ENCODE measurements at regions not wholly inside any gene's neighbourhood (a gene's known extent, or its start where the extent isn't known, plus 50 kb on each side); places are given as distances from the start of the nearest gene placed in this dataset.

GRCh38 chr1:101451888-101452287 lies 215.1 kb downstream of the S1PR1 start:
- Mint-ChIP-seq H3K36me3 (ENCODE audit: low read depth) (peaks cover 6% of the 10 kb centered on the region), H3K27ac (peak overlapping the region; percentile 21), H3K9me3 (ENCODE audit: low read depth) (no peaks in the 10 kb centered on the region), H3K4me1 (peaks cover 39% of the 10 kb centered on the region), H3K4me3 (no peak overlapping the region), H3K27me3 (peaks cover 13% of the 10 kb centered on the region)
- intact Hi-C loops (cut with DNase I, micrococcal nuclease): loop anchor here (2.0 to 5.0 kb wide), 5 partner anchors 40 to 555 kb away; partner anchors contain the start of gene SLC30A7 (in 1 of the 2)
- peak; percentile 94 for ATAC-seq
- ChIA-PET CTCF (interaction anchor here (0.6 to 1.6 kb wide), 3 partner anchors 16 to 74 kb away, joined by 3 read pairs; no protein-coding TSS in a partner anchor), POLR2A (no interaction called here)
- DNase-seq: peak; percentile 49

GRCh38 chr1:101452825-101453224 lies 216.0 kb downstream of the S1PR1 start:
- CTCF ChIA-PET: interaction anchor here (0.6 to 1.6 kb wide), 9 partner anchors 12 to 1064 kb away, joined by 3 to 5 read pairs (median 3); no protein-coding TSS in a partner anchor
- Mint-ChIP-seq H3K27me3 (peaks cover 8% of the 10 kb centered on the region), H3K36me3 (ENCODE audit: low read depth) (peaks cover 6% of the 10 kb centered on the region), H3K9me3 (ENCODE audit: low read depth) (no peaks in the 10 kb centered on the region), H3K4me1 (peaks cover 39% of the 10 kb centered on the region), H3K27ac (no peak overlapping the region), H3K4me3 (no peak overlapping the region)
- ATAC-seq (no peak), DNase-seq (no peak)
- POLR2A ChIA-PET: no interaction called here
- intact Hi-C loops (cut with DNase I, micrococcal nuclease): loop anchor here (2.0 to 5.0 kb wide), 5 partner anchors 41 to 556 kb away; partner anchors contain the start of gene SLC30A7 (in 1 of the 2)

- H3K36me3 Mint-ChIP-seq (ENCODE audit: low read depth): peaks cover 6% of the 10 kb centered on the region
- peak; percentile 17 for ATAC-seq
- H3K4me1 Mint-ChIP-seq: peaks cover 37% of the 10 kb centered on the region
- H3K27ac Mint-ChIP-seq: peak overlapping the region; percentile 48
- POLR2A ChIA-PET: no interaction called here
- no peak overlapping the region for H3K4me3 Mint-ChIP-seq
- CTCF ChIA-PET: interaction anchor here (0.6 to 1.6 kb wide), 7 partner anchors 20 to 847 kb away, joined by 3 to 5 read pairs (median 4); no protein-coding TSS in a partner anchor
- DNase-seq: no peak
- peaks cover 8% of the 10 kb centered on the region for H3K27me3 Mint-ChIP-seq
- intact Hi-C loops (cut with DNase I, micrococcal nuclease): loop anchor here (2.0 to 5.0 kb wide), 5 partner anchors 42 to 557 kb away; partner anchors contain the start of gene SLC30A7 (in 1 of the 2)
- no peaks in the 10 kb centered on the region for H3K9me3 Mint-ChIP-seq (ENCODE audit: low read depth)
Measured at GRCh38 chr1:101453844-101454243, 217.0 kb downstream of the S1PR1 start.

- ATAC-seq (no peak), DNase-seq (no peak)
- intact Hi-C loops (cut with DNase I, micrococcal nuclease): no loop called here
- peaks cover 6% of the 10 kb centered on the region for H3K36me3 Mint-ChIP-seq (ENCODE audit: low read depth)
- no peaks in the 10 kb centered on the region for H3K9me3 Mint-ChIP-seq (ENCODE audit: low read depth)
- CTCF ChIA-PET: interaction anchor here (0.7 to 1.3 kb wide), 7 partner anchors 11 to 833 kb away, joined by 3 to 5 read pairs (median 4); no protein-coding TSS in a partner anchor
- no peak overlapping the region for H3K4me3 Mint-ChIP-seq
- H3K27me3 Mint-ChIP-seq: peaks cover 4% of the 10 kb centered on the region
- POLR2A ChIA-PET: interaction anchor here (0.6 kb wide), 1 partner anchor 221 kb away, joined by 3 read pairs; no protein-coding TSS in a partner anchor
- H3K27ac Mint-ChIP-seq: no peak overlapping the region
- peaks cover 36% of the 10 kb centered on the region for H3K4me1 Mint-ChIP-seq
Measured at GRCh38 chr1:101455166-101455565, 218.3 kb downstream of the S1PR1 start.

- no peak for ATAC-seq
- Mint-ChIP-seq H3K27ac (no peak overlapping the region), H3K36me3 (ENCODE audit: low read depth) (no peaks in the 10 kb centered on the region), H3K4me3 (no peak overlapping the region), H3K9me3 (ENCODE audit: low read depth) (no peaks in the 10 kb centered on the region), H3K4me1 (no peaks in the 10 kb centered on the region), H3K27me3 (peaks cover 4% of the 10 kb centered on the region)
- intact Hi-C loops (cut with DNase I, micrococcal nuclease): no loop called here
- no peak for DNase-seq
- POLR2A ChIA-PET: no interaction called here
- CTCF ChIA-PET: interaction anchor here (2.1 kb wide), 1 partner anchor 13 kb away, joined by 4 read pairs; no protein-coding TSS in a partner anchor
Measured at GRCh38 chr1:101460739-101461138, 223.9 kb downstream of the S1PR1 start.

GRCh38 chr1:101463195-101463594 lies 226.4 kb downstream of the S1PR1 start:
- Mint-ChIP-seq H3K36me3 (ENCODE audit: low read depth) (no peaks in the 10 kb centered on the region), H3K27ac (no peak overlapping the region), H3K9me3 (ENCODE audit: low read depth) (no peaks in the 10 kb centered on the region), H3K4me3 (no peak overlapping the region), H3K4me1 (no peaks in the 10 kb centered on the region), H3K27me3 (no peaks in the 10 kb centered on the region)
- ChIA-PET CTCF (interaction anchor here (2.3 kb wide), 1 partner anchor 11 kb away, joined by 8 read pairs; no protein-coding TSS in a partner anchor), POLR2A (no interaction called here)
- intact Hi-C loops (cut with DNase I, micrococcal nuclease): no loop called here
- DNase-seq: no peak
- no peak for ATAC-seq

GRCh38 chr1:101465941-101466340 lies 229.1 kb downstream of the S1PR1 start:
- ChIA-PET CTCF (interaction anchor here (0.6 to 2.5 kb wide), 3 partner anchors 9 to 54 kb away, joined by 3 to 10 read pairs (median 3); no protein-coding TSS in a partner anchor), POLR2A (no interaction called here)
- peaks cover 3% of the 10 kb centered on the region for H3K9me3 Mint-ChIP-seq (ENCODE audit: low read depth)
- no peaks in the 10 kb centered on the region for H3K36me3 Mint-ChIP-seq (ENCODE audit: low read depth)
- no peak overlapping the region for H3K27ac Mint-ChIP-seq
- DNase-seq (no peak), ATAC-seq (no peak)
- no peak overlapping the region for H3K4me3 Mint-ChIP-seq
- no peaks in the 10 kb centered on the region for H3K4me1 Mint-ChIP-seq
- H3K27me3 Mint-ChIP-seq: no peaks in the 10 kb centered on the region
- intact Hi-C loops (cut with DNase I, micrococcal nuclease): no loop called here

- POLR2A ChIA-PET: no interaction called here
- CTCF ChIA-PET: interaction anchor here (0.6 to 2.3 kb wide), 18 partner anchors 9 to 130 kb away, joined by 3 to 11 read pairs (median 4); no protein-coding TSS in a partner anchor
- peaks cover 18% of the 10 kb centered on the region for H3K9me3 Mint-ChIP-seq (ENCODE audit: low read depth)
Measured at GRCh38 chr1:101474039-101474665, 237.3 kb downstream of the S1PR1 start.

GRCh38 chr1:101476541-101476940 lies 239.7 kb downstream of the S1PR1 start:
- no peaks in the 10 kb centered on the region for H3K27me3 Mint-ChIP-seq
- ChIA-PET POLR2A (no interaction called here), CTCF (interaction anchor here (0.9 to 1.5 kb wide), 2 partner anchors 30 to 44 kb away, joined by 3 to 4 read pairs; no protein-coding TSS in a partner anchor)
- peaks cover 12% of the 10 kb centered on the region for H3K9me3 Mint-ChIP-seq (ENCODE audit: low read depth)
- DNase-seq (no peak), ATAC-seq (no peak)
- intact Hi-C loops (cut with DNase I, micrococcal nuclease): no loop called here
- no peak overlapping the region for H3K27ac Mint-ChIP-seq
- peaks cover 8% of the 10 kb centered on the region for H3K36me3 Mint-ChIP-seq (ENCODE audit: low read depth)
- no peak overlapping the region for H3K4me3 Mint-ChIP-seq
- H3K4me1 Mint-ChIP-seq: no peaks in the 10 kb centered on the region

More at GRCh38 chr1:101474039-101474665, 237.3 kb downstream of the S1PR1 start:
- peaks cover 9% of the 10 kb centered on the region for H3K36me3 Mint-ChIP-seq (ENCODE audit: low read depth)
- H3K27ac Mint-ChIP-seq: no peak overlapping the region
- H3K27me3 Mint-ChIP-seq: no peaks in the 10 kb centered on the region
- no peak overlapping the region for H3K4me3 Mint-ChIP-seq
- ATAC-seq (peak; percentile 53), DNase-seq (no peak)
- no peaks in the 10 kb centered on the region for H3K4me1 Mint-ChIP-seq
- intact Hi-C loops (cut with DNase I, micrococcal nuclease): no loop called here

- intact Hi-C loops (cut with DNase I, micrococcal nuclease): no loop called here
- no peaks in the 10 kb centered on the region for H3K4me1 Mint-ChIP-seq
- H3K36me3 Mint-ChIP-seq (ENCODE audit: low read depth): no peaks in the 10 kb centered on the region
- no peak overlapping the region for H3K27ac Mint-ChIP-seq
- H3K27me3 Mint-ChIP-seq: no peaks in the 10 kb centered on the region
- H3K4me3 Mint-ChIP-seq: no peak overlapping the region
- ATAC-seq (no peak), DNase-seq (no peak)
- ChIA-PET POLR2A (no interaction called here), CTCF (no interaction called here)
- H3K9me3 Mint-ChIP-seq (ENCODE audit: low read depth): no peaks in the 10 kb centered on the region
Measured at GRCh38 chr1:101479945-101480344, 243.1 kb downstream of the S1PR1 start.

GRCh38 chr1:101482306-101482705 lies 245.5 kb downstream of the S1PR1 start:
- ChIA-PET POLR2A (interaction anchor here (0.6 kb wide), 1 partner anchor 81 kb away, joined by 3 read pairs; no protein-coding TSS in a partner anchor), CTCF (interaction anchor here (0.5 to 1.4 kb wide), 3 partner anchors 8 to 269 kb away, joined by 3 to 5 read pairs (median 3); no protein-coding TSS in a partner anchor)
- H3K36me3 Mint-ChIP-seq (ENCODE audit: low read depth): no peaks in the 10 kb centered on the region
- no peaks in the 10 kb centered on the region for H3K27me3 Mint-ChIP-seq
- H3K9me3 Mint-ChIP-seq (ENCODE audit: low read depth): no peaks in the 10 kb centered on the region
- no peak overlapping the region for H3K27ac Mint-ChIP-seq
- H3K4me1 Mint-ChIP-seq: no peaks in the 10 kb centered on the region
- intact Hi-C loops (cut with DNase I, micrococcal nuclease): no loop called here
- no peak overlapping the region for H3K4me3 Mint-ChIP-seq
- ATAC-seq (no peak), DNase-seq (no peak)
